HG03025 (cell line): ENCODE measurements at regions not wholly inside any gene's neighbourhood (a gene's known extent, or its start where the extent isn't known, plus 50 kb on each side); places are given as distances from the start of the nearest gene placed in this dataset.
"Not testable (repeated sequence)": the region's sequence is repeated elsewhere in the genome, so short reads cannot be mapped to it uniquely, and the experiment has no call there.

Experiments used
- ATAC-seq: cut with Tn5 transposase; IDR thresholded peaks from one replicate; pipeline ENCODE4 v1.9.1; 2021; ENCODE audit warnings: mild to moderate bottlenecking, moderate library complexity; ENCODE audit not compliant: unreplicated experiment, low FRiP score

DNA sequence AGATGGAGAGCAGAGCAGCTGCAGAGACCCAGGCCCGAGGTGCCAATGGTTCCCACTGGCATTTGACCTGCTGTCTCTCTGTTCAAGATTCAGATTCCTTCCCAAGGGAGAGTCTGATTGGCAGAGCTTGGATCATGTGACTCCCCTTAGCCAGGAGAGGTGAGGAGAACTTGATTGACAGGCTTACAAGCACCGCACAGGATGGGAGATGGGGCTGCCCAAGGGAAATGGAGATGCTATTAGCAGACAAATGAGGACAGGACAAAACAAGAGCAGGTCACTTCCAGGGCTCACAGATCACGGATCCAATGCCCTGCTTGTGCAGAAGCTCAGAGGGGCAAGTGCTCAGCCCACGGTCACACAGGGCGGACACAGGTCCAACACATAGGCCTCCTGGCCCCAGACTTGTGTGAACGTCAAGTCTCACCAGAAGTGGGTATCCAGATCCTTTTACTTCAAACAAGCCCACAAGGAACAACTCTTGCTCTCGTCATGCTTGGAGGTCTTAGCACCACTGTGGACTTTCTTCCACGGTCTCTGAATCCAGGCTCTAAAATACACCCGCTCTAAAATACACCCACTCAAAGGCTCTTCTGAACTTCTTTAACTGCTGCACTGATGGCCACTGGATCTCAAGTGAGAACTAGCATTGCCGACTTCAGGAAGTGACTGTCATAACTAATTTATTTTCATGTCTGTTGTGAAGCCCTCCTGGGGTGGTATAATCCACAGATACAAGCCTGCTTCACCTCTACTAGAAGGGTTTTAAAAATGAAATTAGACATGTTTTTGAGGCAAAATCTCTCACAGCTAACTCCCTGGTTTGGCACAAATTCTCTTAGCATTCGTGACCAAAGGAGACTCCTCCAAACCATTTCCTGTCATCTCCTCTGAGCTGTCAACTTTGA lies 274.9 kb downstream of the RRAGC start:
- ATAC-seq: no peak

DNA sequence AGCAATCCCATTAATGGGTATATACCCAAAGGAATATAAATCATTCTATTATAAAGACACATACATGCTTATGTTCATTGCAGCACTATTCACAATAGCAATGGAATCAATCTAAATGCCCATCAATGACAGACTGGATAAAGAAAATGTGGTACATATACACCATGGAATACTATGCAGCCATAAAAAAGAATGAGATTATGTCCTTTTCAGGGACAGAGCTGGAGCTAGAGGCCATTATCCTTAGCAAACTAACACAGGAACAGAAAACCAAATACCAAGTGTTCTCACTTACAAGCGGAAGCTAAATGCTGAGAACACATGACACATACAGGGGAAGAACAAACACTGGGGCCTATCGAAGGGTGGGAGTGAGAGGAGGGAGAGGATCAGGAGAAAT lies 276.3 kb downstream of the RRAGC start:
- ATAC-seq: not testable (repeated sequence)

DNA sequence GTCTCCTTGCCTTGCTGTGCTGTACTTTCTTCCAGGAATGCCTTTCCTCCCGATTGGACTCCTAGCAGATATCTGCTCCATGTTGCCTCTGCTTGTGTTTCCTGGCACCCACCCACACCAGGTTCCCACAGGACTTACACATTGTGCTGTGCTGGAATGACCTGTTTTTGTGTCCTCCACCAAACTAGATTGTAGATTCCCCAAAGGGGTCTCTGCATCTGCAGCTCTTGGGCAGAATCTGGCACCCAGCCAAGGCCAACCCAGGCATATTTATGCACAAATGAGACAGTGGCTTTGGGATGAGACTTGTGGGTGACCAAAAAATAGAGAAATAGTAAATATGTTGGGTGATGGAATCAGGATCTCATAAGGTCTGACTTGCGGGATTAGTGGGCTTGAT lies 278.2 kb downstream of the RRAGC start:
- no peak for ATAC-seq

DNA sequence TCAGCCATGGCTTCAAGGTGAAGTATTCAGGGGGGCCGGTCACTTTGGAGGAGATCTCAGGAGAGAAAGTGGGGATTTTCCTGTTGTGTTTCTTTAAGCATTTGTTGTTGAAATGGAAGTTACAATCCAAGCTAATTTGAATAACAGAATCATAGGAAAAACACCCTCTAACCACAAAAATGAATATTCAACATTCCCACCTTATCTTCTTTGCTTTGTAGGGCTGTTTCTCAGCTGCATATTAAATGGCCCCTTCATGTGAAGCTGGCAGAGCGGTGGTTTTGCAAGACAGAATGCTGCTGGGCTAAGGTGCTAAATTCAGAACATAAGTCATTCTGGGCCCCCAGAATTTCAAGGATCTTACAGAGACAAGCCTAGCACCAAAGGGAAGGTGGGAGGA lies 279.0 kb downstream of the RRAGC start:
- ATAC-seq: no peak

DNA sequence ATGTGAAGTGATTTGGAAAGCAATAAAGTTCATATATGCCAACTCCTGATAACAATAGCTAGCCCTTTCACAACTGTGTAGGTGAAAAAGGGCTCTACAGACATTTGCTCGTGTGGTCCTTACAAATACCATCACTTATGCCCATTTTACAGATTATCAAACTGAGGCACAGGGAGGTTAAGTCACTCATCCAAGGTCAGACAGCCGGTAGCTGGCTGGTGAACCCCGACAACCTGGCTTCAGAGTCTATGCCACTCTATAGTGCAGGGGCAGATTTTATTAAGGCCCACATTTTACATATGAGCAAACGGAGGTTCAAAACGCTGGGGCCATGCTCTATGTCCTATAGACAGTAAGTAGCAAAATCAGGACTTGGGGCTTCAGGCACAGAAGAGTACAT lies 280.5 kb downstream of the RRAGC start:
- ATAC-seq: no peak

DNA sequence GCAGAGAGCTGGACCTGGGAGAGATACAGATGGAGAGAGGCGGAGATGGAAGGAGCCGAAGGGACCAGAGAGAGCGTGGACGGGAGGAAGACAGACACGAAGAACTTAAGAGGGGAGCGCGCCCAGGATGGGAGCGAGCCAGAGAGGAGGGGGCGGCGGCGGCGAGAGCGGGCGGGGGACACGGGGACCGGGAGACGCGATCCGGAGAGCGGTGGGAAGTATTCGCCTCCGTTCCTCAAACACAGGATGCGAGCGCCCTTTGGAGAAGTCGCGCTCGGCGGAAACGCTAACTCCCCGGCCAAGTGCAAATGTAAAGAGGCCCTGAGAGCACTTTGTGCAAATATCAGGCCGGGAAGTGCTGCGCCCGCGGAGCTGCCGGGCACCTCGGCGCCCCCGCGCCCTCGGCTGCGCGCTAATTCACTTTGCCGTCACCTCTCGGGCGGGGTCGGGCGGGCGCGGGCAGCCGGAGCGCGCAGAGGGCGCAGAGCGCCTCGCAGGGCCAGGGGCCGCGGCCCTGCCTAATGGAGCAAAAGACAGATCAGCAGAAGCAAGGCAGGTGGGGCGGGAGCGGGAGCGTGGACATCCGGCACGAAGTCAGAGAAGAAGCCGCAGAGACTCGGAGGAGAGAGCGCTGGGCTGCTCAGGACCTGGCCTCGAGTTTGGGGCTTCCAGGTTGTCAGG lies 281.2 kb downstream of the RRAGC start:
- ATAC-seq: no peak

DNA sequence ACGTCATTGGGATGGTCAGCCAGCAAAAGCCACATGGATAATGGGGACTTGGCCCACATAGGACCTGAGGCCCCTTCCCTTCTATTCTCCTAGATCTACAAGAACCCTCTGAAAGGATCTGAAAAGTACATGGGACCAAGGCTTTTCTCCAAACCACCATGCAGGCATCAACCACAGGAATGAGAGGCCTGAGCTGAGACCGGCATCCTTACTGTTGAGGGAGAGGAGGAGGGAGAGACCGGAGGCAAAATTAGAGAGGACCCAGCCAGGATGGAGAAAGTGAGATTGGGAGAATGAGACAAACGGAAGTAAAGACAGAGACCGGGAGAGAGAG lies 281.7 kb downstream of the RRAGC start:
- ATAC-seq: no peak

DNA sequence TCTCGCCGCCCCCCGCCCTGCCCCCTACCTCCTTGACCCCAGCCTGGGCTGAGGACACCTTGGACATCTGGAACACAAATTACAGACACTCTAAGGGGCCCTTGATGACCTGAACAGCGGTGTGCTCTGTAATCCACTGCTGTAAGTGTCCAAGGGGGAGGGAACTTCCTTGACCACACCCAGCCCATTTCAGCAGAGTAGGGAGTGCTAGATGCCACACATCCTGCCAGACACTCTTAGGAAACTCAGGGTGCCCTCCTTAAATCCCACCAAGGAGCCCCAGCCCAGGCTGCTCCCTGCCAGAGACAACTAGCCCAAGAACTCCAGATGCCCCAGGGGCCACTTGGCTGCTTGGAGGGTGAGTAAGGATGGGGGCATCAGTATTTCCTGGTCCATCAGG lies 282.2 kb downstream of the RRAGC start:
- ATAC-seq: no peak

DNA sequence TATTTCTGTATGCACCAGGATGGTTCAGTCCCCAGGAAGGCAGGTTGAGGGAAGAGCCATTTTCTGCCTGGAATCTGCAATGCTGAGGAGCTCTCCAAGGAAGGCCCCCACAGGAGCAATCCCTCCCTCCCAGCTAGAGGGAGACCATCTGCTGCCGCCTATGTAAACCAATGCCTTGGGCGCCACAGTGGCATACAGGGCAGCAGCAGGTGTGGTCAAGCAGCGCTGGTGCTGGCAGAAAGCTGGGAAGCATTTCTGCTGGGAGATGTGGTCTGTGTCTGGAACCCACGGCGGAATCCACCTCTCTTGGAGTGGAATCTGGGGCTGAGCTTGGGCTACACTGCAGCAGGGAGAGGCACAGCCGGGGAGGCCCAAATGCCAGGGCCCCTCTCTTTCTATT lies 283.3 kb downstream of the RRAGC start:
- no peak for ATAC-seq

DNA sequence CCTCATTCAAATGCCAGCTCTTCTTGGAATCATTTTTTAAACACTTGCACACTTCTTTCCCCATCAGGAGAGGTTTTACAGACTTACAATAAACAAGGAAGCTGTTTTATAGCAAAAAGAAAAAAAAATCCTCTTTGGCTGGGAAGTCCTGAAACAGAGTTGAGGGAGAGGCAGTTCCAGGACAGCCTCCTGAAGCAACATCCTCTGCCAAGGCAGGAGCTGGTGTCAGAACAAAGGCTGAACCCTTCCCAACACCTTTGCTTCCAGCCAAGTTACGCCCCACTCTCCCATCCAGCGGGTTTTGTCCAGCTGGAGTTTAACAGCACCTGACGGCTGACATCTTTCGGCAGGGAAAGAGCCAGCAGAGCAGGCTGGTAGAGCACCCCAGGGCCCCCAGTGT lies 287.8 kb downstream of the RRAGC start:
- ATAC-seq: no peak

DNA sequence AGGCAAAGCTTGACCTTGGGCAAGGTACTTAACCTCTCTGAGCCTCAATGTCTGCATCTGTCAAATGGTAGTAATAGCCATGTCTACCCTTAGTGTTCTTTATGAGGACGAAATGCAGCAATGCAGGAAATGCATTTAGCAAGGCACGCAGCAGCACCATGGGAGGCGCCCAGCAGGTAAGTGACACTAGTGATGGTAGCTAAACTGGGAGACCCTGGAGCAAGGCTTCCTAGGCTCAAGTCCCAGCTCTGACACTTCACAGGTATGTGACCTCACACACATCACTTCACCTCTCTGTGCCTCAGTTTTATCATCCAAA lies 289.0 kb downstream of the RRAGC start:
- no peak for ATAC-seq

DNA sequence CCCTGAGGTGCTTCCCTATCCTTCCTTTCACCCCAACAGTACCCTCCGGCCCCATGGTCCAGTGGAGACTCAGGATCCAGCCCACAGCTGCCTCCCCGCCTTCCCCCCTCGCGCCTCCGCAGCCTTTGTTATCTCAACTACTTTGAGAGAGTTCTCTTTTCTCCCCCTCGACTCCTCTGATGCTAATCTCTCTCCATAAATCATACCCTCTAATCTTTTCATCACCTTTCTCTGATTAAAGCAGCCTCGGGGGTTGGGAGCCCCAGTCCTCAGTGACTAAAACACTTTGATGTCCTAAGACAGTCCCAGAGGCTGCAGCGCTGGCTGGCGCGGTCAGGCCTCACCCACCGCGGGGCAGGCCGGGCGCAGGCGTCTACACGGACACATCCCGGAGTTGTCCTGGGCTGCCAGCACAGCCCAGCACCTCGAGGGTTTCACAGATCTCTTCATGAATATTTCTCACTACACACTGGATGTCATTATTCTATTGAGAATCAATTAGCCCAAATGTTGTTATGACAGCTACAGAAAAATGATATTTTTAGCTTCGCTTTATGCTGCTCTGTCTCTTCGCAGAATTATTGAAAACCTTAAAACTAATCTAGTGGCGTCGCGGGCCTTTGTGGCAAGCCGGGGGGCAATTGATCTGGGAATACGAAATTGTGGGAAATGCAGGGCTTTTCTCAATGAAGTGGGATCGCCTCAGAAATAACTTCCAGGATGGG lies 289.5 kb downstream of the RRAGC start:
- ATAC-seq: no peak

DNA sequence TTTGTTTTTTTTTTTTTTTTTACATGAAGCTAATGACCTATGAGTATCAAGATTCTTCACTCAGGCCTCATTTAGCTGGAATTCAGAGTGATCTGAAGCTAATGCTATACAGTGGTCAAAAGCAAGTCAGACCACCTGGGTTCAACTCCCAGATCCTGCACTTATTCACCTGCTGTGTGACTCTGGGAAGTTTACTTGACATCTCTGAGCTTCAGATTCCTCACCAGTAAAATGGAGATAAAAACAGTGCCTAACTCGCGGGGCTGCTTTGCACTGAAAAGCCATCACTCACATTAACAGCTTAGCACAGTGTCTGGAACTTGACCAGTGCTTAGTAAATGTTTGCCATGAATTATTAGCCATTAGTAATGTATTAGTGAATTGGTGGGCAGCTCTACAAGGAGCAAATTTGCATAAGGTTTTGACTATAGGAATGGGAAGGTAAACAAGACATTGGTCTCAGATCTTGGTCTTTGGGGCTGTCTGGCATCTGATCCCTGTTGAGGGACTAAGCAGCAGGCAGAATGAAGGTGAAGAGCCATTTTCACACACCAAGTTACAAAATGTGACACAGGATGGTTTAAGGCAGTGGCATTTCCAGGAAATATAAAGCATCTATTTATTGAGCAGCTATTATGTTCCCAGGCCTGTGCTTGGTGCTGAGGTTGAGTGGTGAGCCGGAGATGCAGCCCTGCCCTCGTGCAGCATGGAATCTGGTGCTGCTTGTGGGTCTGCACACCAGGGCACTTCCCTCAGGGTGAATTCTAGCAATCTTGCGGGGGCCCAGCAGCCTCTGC lies 291.3 kb downstream of the RRAGC start:
- no peak for ATAC-seq

DNA sequence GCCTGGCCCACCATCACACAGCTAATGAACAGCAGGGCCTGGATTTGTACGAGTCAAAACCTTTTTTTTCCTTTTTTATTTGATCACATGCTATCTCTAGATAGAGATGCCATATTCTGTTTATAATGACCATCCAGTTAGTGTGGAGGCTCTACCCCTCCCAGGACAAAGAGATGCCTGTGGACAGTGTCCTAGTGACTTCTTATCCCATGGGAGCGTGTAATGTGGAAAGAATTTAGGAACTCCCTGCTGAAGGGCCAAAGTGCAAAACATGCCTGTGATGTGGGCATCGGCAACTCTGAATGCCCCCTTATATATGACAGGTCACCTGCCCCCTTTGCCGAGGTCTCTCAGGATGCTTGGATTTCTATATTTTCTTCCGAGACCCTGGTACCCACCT lies 292.2 kb downstream of the RRAGC start:
- no peak for ATAC-seq

DNA sequence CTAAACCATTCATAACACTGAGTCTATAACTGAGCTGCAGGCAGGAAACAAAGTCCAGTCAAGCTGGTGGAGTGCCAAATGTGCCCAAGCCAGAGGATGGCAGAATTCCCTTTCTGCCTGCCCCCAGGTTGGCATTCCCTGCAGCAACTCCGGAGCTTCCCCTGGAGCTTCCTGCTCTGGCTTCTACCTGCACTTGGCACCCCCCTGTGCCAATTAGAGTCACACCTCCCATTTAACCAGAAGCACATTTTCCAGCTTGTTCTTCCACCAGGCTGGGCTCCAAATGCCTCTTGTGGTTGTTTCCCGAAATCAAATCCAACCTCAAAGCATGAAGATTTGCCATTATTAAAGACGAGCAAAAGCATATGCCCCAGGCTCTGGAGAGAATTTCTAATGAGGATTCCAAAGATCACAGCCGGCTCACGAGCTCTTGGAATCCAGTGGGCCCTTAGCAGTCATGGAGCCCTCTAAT lies 294.5 kb downstream of the RRAGC start:
- ATAC-seq: no peak

DNA sequence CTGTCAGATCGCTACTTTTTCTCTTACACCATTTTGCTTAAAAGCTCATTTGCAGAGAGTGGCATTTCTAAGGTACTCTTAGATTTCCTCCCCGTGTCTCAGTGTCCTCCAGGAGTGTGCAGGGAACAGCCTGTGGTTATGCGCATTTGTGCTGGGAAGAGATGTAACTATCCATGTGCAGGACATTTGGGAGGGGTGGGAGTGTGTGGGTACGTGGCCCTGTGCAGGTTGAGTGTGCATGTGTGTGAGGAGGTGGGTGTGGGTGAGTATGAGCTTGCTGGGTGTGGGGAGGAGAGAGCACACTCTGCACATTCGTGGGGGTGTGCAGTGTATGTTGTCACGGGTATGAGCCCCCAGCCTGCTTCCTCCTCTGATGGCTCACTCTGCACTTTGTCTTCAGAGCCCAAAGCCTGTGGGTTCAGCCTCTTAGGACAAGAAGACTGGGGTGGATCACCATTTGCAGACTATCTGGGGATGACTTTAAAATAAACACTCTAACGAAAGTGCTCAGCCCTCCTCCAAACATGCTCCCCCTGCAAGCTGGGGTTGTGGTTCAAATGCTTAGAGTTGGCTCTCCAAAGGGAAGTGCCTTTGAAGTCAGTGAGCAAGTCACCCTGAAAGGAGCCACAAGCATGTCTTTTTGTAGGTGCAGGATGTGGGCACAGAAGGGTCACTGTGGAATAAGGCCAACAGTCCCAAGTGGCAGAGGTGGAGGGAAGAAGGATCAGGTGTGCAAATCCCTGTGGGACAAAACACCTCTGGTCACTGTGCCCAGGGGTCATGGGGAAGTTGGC lies 295.4 kb downstream of the RRAGC start:
- no peak for ATAC-seq

DNA sequence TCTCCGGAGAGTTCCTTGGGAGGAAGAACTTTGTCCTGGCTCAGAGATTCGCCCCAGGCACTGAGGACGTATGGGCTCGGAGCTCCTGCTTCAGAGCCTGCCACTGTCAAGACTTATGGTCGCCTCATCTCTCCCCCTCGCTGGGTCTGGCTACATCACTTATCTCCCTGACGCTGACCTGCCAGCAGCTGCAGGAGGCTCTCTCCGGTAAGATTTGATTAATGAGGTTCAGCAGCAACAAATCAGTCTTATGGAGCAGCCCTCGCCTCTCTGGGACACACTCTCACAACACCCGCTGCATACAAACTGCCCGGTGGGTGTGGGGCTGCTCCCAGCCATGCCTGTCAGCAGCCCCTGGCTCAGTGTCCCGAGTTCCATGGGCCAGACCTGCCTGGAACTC lies 297.8 kb downstream of the RRAGC start:
- no peak for ATAC-seq

DNA sequence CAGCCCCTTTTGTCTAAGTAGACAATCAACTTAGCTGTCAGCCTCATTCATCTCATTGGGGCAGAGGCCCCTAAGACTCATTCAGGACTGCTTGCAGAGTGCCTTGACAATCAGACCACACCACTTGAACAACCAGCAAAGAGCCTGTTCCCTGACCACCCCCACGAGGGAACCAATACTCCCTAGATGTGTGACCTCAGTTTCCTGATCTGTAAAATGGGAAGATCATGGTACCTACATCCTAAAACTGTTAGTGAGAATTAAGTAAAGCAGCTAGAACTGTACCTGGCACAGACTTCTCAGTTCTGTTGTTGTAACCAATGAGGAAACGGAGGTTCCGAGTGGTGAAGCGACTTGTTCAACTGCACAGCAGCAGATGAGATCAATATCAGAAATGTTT lies 298.5 kb downstream of the RRAGC start:
- no peak for ATAC-seq

DNA sequence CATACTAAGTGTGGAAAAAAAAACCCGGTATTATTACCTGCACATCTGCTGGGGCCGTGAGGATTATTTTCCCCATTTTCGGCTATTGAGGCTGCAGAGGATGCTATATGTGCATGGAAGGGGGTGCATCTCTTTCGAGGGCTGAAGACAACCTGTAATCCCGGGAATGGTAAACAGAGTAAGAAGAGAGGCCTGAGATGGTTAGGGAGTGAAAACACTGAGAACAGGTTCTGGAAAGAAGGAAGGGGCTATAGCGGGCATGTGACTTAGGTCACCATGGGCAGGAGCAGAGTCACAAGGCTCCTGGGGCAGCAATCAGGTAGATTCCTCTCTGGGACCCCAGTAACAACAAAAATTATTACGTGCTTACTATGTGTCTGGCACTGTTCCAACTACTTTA lies 299.1 kb downstream of the RRAGC start:
- ATAC-seq: no peak
